GM23248 (cell line): ENCODE measurements at regions not wholly inside any gene's neighbourhood (a gene's known extent, or its start where the extent isn't known, plus 50 kb on each side); places are given as distances from the start of the nearest gene placed in this dataset.

Experiments used
- DNase-seq: peaks from one replicate; pipeline ENCODE4 v3.0.0-alpha.2; 2015
- H2AFZ ChIP-seq: fragments of 200-600 bp; sonication (generic); 2 replicates; pipeline ENCODE4 v1.6.1; 2016; ENCODE audit warnings: antibody characterized with exemption
- H3F3A ChIP-seq: fragments of 200-600 bp; sonication (generic); 2 replicates; pipeline ENCODE4 v1.6.1; 2016; ENCODE audit warnings: mild to moderate bottlenecking, antibody characterized with exemption, mixed run types; ENCODE audit not compliant: insufficient read depth
- H3K27ac ChIP-seq: fragments of 200-600 bp; sonication (generic); 2 replicates; pipeline ENCODE4 v1.5.1; 2016; ENCODE audit warnings: mild to moderate bottlenecking
- H3K27me3 ChIP-seq: fragments of 200-600 bp; sonication (generic); replicated peaks from 2 replicates; pipeline ENCODE4 v1.6.1; 2016; ENCODE audit warnings: mild to moderate bottlenecking; ENCODE audit not compliant: insufficient read depth
- H3K36me3 ChIP-seq: fragments of 200-600 bp; sonication (generic); 2 replicates; pipeline ENCODE4 v1.6.1; 2016; ENCODE audit warnings: low read depth, mild to moderate bottlenecking
- H3K4me1 ChIP-seq: fragments of 200-600 bp; sonication (generic); 2 replicates; pipeline ENCODE4 v1.6.1; 2016; ENCODE audit warnings: mild to moderate bottlenecking; ENCODE audit not compliant: insufficient read depth
- H3K4me2 ChIP-seq: fragments of 200-600 bp; sonication (generic); one replicate; pipeline ENCODE4 v1.6.1; 2016; ENCODE audit warnings: mild to moderate bottlenecking; ENCODE audit not compliant: unreplicated experiment
- H3K4me3 ChIP-seq: fragments of 200-600 bp; sonication (generic); 2 replicates; pipeline ENCODE4 v1.5.1; 2016; ENCODE audit warnings: mild to moderate bottlenecking
- H3K79me2 ChIP-seq: fragments of 200-600 bp; sonication (generic); 2 replicates; pipeline ENCODE4 v1.6.1; 2016; ENCODE audit warnings: mild to moderate bottlenecking; ENCODE audit not compliant: insufficient read depth
- H3K9ac ChIP-seq: fragments of 200-600 bp; sonication (generic); 2 replicates; pipeline ENCODE4 v1.6.1; 2016; ENCODE audit warnings: mild to moderate bottlenecking
- H3K9me2 ChIP-seq: fragments of 200-600 bp; sonication (generic); 2 replicates; pipeline ENCODE4 v1.6.1; 2016; ENCODE audit warnings: mixed run types, mild to moderate bottlenecking, moderate library complexity; ENCODE audit not compliant: insufficient read depth
- H3K9me3 ChIP-seq: fragments of 200-600 bp; sonication (generic); one replicate; pipeline ENCODE4 v1.6.1; 2017; ENCODE audit warnings: low read depth
- H4K20me1 ChIP-seq: fragments of 200-600 bp; sonication (generic); 2 replicates; pipeline ENCODE4 v1.6.0; 2016; ENCODE audit not compliant: insufficient read depth
- EZH2 ChIP-seq: fragments of 200-600 bp; sonication (generic); IDR thresholded peaks from 2 replicates; pipeline ENCODE4 v1.6.1; 2018; ENCODE audit warnings: antibody characterized with exemption, mild to moderate bottlenecking; ENCODE audit not compliant: insufficient read depth, poor library complexity, severe bottlenecking
- EZH2phosphoT487 ChIP-seq: fragments of 200-600 bp; sonication (generic); IDR thresholded peaks from 2 replicates; pipeline ENCODE4 v1.6.1; 2018; ENCODE audit warnings: antibody characterized with exemption, moderate library complexity, mild to moderate bottlenecking, low read depth; ENCODE audit not compliant: insufficient read depth
- WGBS, 2 experiments: methylation state at CpG; one replicate each; pipeline ENCODE4 v1.1.6; 2015 to 2017; ENCODE audit warnings: low lambda C conversion rate in 2 of 2, low coverage in 1 of 2; ENCODE audit errors: missing lambda C conversion rate in 2 of 2; 5-methylcytosine and 5-hydroxymethylcytosine counted together
- in situ Hi-C: fragments of 300-500 bp; cut with MboI; formaldehyde crosslinking; loops from 2 replicates; pipeline ENCODE4 v1.15.0; 2020

DNA sequence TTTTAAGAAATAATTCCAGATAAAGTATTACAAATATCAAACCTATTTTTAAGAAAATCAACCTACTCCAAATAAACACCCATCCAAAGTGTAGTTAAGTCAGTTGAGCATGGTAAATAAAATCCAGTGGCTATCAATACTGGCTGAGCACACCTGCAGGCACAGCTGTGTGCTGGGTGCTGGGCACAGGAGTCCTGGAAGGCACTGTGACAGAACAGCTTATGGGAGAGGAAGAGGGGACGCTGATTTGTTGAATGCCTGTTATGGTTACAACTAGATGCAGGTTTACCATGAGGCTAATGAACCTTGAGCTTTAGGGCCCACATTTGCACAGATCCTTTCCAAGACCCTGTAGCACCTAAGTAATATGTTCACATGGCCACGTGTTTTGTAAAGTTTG is 202.7 kb downstream of the MTX2 start:
- DNase-seq = no peak
- in situ Hi-C loops = no loop called here
- Histone ChIP-seq H3K79me2 (no peaks in the 10 kb centered on the region), H3K36me3 (no peaks in the 10 kb centered on the region), H3F3A (0 out of 2 replicates have a peak, but pooled peaks cover 13% of the 10 kb centered on the region), H3K4me2 (no peak overlapping the region), H3K27me3 (no peaks in the 10 kb centered on the region), H2AFZ (peak overlapping the region; percentile 82), H3K9ac (no peak overlapping the region), H3K9me2 (no peaks in the 10 kb centered on the region), H3K4me3 (no peak overlapping the region), H3K9me3 (no peaks in the 10 kb centered on the region), H3K4me1 (peaks cover 23% of the 10 kb centered on the region), H4K20me1 (no peaks in the 10 kb centered on the region), H3K27ac (no peak overlapping the region)
- TF ChIP-seq EZH2 (no peak), EZH2phosphoT487 (no peak)
- 98% methylated on average over 2 of the region's 2 CpGs for WGBS, 2 experiments

GRCh38 chr2:176473177-176473576 is 203.9 kb downstream of the MTX2 start:
- no peak overlapping the region for H3K27ac ChIP-seq
- WGBS, 2 experiments = 50 to 60% methylated on average over 4 of the region's 4 CpGs
- TF ChIP-seq EZH2 (no peak), EZH2phosphoT487 (no peak)
- no peaks in the 10 kb centered on the region for H3K9me2 ChIP-seq
- H3K27me3 ChIP-seq = no peaks in the 10 kb centered on the region
- H3K9me3 ChIP-seq = no peaks in the 10 kb centered on the region
- peak overlapping the region; percentile 56 for H3K9ac ChIP-seq
- H3K4me2 ChIP-seq = peak overlapping the region; percentile 87
- H3K4me1 ChIP-seq = peaks cover 20% of the 10 kb centered on the region
- H3F3A ChIP-seq = 0 out of 2 replicates have a peak, but pooled peaks cover 9% of the 10 kb centered on the region
- no peaks in the 10 kb centered on the region for H4K20me1 ChIP-seq
- H3K4me3 ChIP-seq = peak overlapping the region; percentile 69
- in situ Hi-C loops = no loop called here
- H2AFZ ChIP-seq = peak overlapping the region; percentile 82
- peak; percentile 77 for DNase-seq
- no peaks in the 10 kb centered on the region for H3K79me2 ChIP-seq
- no peaks in the 10 kb centered on the region for H3K36me3 ChIP-seq

DNA sequence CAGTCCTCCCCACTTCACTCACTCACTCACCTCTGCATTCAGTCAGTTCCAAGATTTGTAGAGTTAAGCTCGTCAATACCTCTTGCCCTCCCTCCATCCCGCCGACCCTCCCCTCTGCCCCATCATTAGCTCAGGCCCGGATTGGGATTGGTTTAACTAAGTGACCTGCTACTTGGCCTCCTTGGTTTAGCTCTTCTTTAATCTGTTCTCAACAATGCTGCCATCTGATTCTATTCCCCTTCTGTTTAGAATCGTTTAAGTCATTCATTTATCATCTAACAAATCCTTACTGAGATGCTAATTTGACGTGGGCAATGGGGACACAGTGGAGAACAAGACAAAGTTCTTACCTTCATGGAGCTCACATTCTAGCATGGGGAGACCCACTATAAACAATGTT is 204.6 kb downstream of the MTX2 start:
- in situ Hi-C loops = no loop called here
- Histone ChIP-seq H3K9me2 (no peaks in the 10 kb centered on the region), H3K9ac (no peak overlapping the region), H3K4me2 (no peak overlapping the region), H3K4me3 (no peak overlapping the region), H2AFZ (peak overlapping the region; percentile 82), H3K79me2 (no peaks in the 10 kb centered on the region), H3K27ac (no peak overlapping the region), H3K9me3 (no peaks in the 10 kb centered on the region), H3K4me1 (peaks cover 13% of the 10 kb centered on the region), H4K20me1 (no peaks in the 10 kb centered on the region), H3K27me3 (no peaks in the 10 kb centered on the region), H3F3A (0 out of 2 replicates have a peak, but pooled peaks cover 2% of the 10 kb centered on the region), H3K36me3 (no peaks in the 10 kb centered on the region)
- DNase-seq = no peak
- TF ChIP-seq EZH2 (no peak), EZH2phosphoT487 (no peak)
- WGBS, 2 experiments = 85 to 88% methylated on average over 6 of the region's 6 CpGs

DNA sequence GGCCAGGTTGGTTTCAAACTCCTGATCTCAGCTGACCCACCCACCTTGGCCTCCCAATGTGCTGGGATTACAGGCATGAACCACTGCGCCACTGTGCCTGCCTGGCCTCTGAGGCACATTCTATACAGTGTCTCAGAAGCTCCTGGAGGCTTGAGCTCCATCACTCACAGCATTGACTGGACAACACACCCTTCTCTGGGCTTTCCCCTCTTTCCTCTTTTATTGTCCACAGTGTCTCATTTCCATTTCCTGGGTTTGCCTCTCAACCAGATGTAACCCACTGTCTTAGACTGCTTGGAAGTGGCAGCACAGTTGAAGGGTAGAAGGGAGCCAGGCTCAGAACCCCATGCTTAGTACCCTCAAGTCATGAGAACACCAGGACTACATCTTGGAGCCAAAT is 208.1 kb downstream of the MTX2 start:
- Histone ChIP-seq H4K20me1 (no peaks in the 10 kb centered on the region), H3K36me3 (no peaks in the 10 kb centered on the region), H3K9ac (no peak overlapping the region), H3K9me2 (no peaks in the 10 kb centered on the region), H3K27ac (no peak overlapping the region), H3K4me1 (peaks cover 10% of the 10 kb centered on the region; the same call in 1 of the 2 replicates), H2AFZ (no peak overlapping the region), H3K9me3 (no peaks in the 10 kb centered on the region), H3K27me3 (no peaks in the 10 kb centered on the region; the same call in 1 of the 2 replicates), H3K79me2 (no peaks in the 10 kb centered on the region), H3K4me2 (no peak overlapping the region), H3K4me3 (no peak overlapping the region), H3F3A (no peaks in the 10 kb centered on the region)
- TF ChIP-seq EZH2phosphoT487 (no peak), EZH2 (no peak)
- in situ Hi-C loops = no loop called here
- 95 to 100% methylated on average over 1 of the region's 1 CpG for WGBS, 2 experiments
- no peak for DNase-seq

DNA sequence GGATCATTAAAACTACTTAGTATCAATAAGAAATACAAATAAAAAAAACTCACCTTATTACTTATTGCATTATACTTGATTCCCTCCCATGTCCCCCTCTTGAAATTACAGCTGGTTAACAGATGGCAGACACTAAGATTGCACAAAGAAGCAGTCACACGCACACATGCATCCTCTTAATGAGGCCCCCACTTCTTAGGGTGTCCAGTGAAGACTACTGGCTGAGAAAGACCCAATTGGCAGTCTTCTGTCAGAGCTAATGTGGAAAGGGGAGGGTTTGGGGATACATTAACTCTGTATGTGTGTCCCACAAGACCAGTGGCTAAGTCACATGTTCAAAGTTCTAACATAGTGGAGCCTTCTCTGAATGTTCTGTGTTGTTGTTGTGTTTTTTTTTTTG is 210.7 kb downstream of the MTX2 start:
- H3K27me3 ChIP-seq = no peaks in the 10 kb centered on the region; the same call in 1 of the 2 replicates
- no peaks in the 10 kb centered on the region for H3K9me2 ChIP-seq
- H3K9me3 ChIP-seq = no peaks in the 10 kb centered on the region
- H3K9ac ChIP-seq = no peak overlapping the region
- H3K4me1 ChIP-seq = no peaks in the 10 kb centered on the region
- 28 to 57% methylated on average over 1 of the region's 1 CpG for WGBS, 2 experiments
- H3K4me2 ChIP-seq = no peak overlapping the region
- H3K36me3 ChIP-seq = no peaks in the 10 kb centered on the region
- in situ Hi-C loops = no loop called here
- no peak overlapping the region for H3K4me3 ChIP-seq
- TF ChIP-seq EZH2phosphoT487 (no peak), EZH2 (no peak)
- H3K27ac ChIP-seq = no peak overlapping the region
- no peaks in the 10 kb centered on the region for H3F3A ChIP-seq
- no peak for DNase-seq
- no peaks in the 10 kb centered on the region for H4K20me1 ChIP-seq
- H2AFZ ChIP-seq = no peak overlapping the region
- H3K79me2 ChIP-seq = no peaks in the 10 kb centered on the region
